Activated CD4-positive, alpha-beta memory T cell treated with anti-CD3 and anti-CD28 coated beads, Interleukin-2, amount 10 ng/mL, durations not matched to agents 7 days and 5 days (primary cell): ENCODE measurements at regions not wholly inside any gene's neighbourhood (a gene's known extent, or its start where the extent isn't known, plus 50 kb on each side); places are given as distances from the start of the nearest gene placed in this dataset.
"Not testable (repeated sequence)": the region's sequence is repeated elsewhere in the genome, so short reads cannot be mapped to it uniquely, and the experiment has no call there.

Experiments
- CTCF ChIA-PET: fragments of 350-600 bp; sonication (Branson Sonifier 250); formaldehyde crosslinking; loops from one replicate; lab custom pipeline; 2021; ENCODE audit warnings: antibody characterized with exemption, inconsistent platforms; lab: Charles Lee
- POLR2A ChIA-PET: fragments of 350-600 bp; sonication (Branson Sonifier 250); formaldehyde crosslinking; loops from one replicate; lab custom pipeline; 2021; ENCODE audit warnings: antibody characterized with exemption; lab: Charles Lee
- DNase-seq: peaks from one replicate; pipeline ENCODE4 v3.0.0-alpha.2; 2020
- H3K27ac Mint-ChIP-seq: one replicate; pipeline ENCODE4 v1.8.0; 2021; ENCODE audit warnings: mild to moderate bottlenecking, mixed read lengths
- H3K27me3 Mint-ChIP-seq: one replicate; pipeline ENCODE4 v1.8.0; 2021; ENCODE audit warnings: mixed read lengths
- H3K36me3 Mint-ChIP-seq: one replicate; pipeline ENCODE4 v1.8.0; 2021; ENCODE audit warnings: low read depth, mixed read lengths
- H3K4me1 Mint-ChIP-seq: one replicate; pipeline ENCODE4 v1.8.0; 2021; ENCODE audit warnings: mixed read lengths
- H3K4me3 Mint-ChIP-seq: one replicate; pipeline ENCODE4 v1.8.0; 2021; ENCODE audit warnings: mild to moderate bottlenecking, mixed read lengths
- H3K9me3 Mint-ChIP-seq: one replicate; pipeline ENCODE4 v1.8.0; 2021; ENCODE audit warnings: mixed read lengths

GRCh38 chr2:72026819-72027425 lies 120.7 kb downstream of the CYP26B1 start:
- no peaks in the 10 kb centered on the region for H3K9me3 Mint-ChIP-seq
- H3K4me3 Mint-ChIP-seq, result no peak overlapping the region
- no peaks in the 10 kb centered on the region for H3K27me3 Mint-ChIP-seq
- no peak for DNase-seq
- CTCF ChIA-PET, result no interaction called here
- no peaks in the 10 kb centered on the region for H3K36me3 Mint-ChIP-seq
- H3K4me1 Mint-ChIP-seq, result no peaks in the 10 kb centered on the region
- no peak overlapping the region for H3K27ac Mint-ChIP-seq
- POLR2A ChIA-PET, result no interaction called here

- ChIA-PET CTCF (no interaction called here), POLR2A (no interaction called here)
- Mint-ChIP-seq H3K27ac (no peak overlapping the region), H3K4me3 (no peak overlapping the region), H3K9me3 (no peaks in the 10 kb centered on the region), H3K4me1 (no peaks in the 10 kb centered on the region), H3K36me3 (no peaks in the 10 kb centered on the region), H3K27me3 (no peaks in the 10 kb centered on the region)
- DNase-seq, result peak; percentile 9
These were observed 123.0 kb downstream of the CYP26B1 start for GRCh38 chr2:72024451-72025175.

- H3K4me1 Mint-ChIP-seq, result no peaks in the 10 kb centered on the region
- DNase-seq, result no peak
- no peak overlapping the region for H3K4me3 Mint-ChIP-seq
- H3K36me3 Mint-ChIP-seq, result no peaks in the 10 kb centered on the region
- no peaks in the 10 kb centered on the region for H3K27me3 Mint-ChIP-seq
- CTCF ChIA-PET, result no interaction called here
- H3K27ac Mint-ChIP-seq, result no peak overlapping the region
- POLR2A ChIA-PET, result no interaction called here
- no peaks in the 10 kb centered on the region for H3K9me3 Mint-ChIP-seq
These were observed 123.8 kb downstream of the CYP26B1 start for GRCh38 chr2:72023678-72024390.

GRCh38 chr2:72021371-72021770 lies 126.3 kb downstream of the CYP26B1 start:
- H3K4me3 Mint-ChIP-seq, H3K36me3 Mint-ChIP-seq, H3K4me1 Mint-ChIP-seq, POLR2A ChIA-PET, H3K9me3 Mint-ChIP-seq, H3K27me3 Mint-ChIP-seq, H3K27ac Mint-ChIP-seq, CTCF ChIA-PET, DNase-seq: not testable (repeated sequence)

- CTCF ChIA-PET, result no interaction called here
- H3K4me3 Mint-ChIP-seq, result no peak overlapping the region
- no peaks in the 10 kb centered on the region for H3K27me3 Mint-ChIP-seq
- no peaks in the 10 kb centered on the region for H3K36me3 Mint-ChIP-seq
- H3K27ac Mint-ChIP-seq, result no peak overlapping the region
- H3K4me1 Mint-ChIP-seq, result no peaks in the 10 kb centered on the region
- no peak for DNase-seq
- H3K9me3 Mint-ChIP-seq, result no peaks in the 10 kb centered on the region
- POLR2A ChIA-PET, result no interaction called here
These were observed 132.4 kb downstream of the CYP26B1 start for GRCh38 chr2:72015266-72015665.

GRCh38 chr2:72014831-72015230 lies 132.8 kb downstream of the CYP26B1 start:
- H3K4me1 Mint-ChIP-seq, result no peaks in the 10 kb centered on the region
- ChIA-PET POLR2A (no interaction called here), CTCF (no interaction called here)
- no peak overlapping the region for H3K4me3 Mint-ChIP-seq
- DNase-seq, result no peak
- no peaks in the 10 kb centered on the region for H3K9me3 Mint-ChIP-seq
- no peaks in the 10 kb centered on the region for H3K36me3 Mint-ChIP-seq
- H3K27ac Mint-ChIP-seq, result no peak overlapping the region
- no peaks in the 10 kb centered on the region for H3K27me3 Mint-ChIP-seq

- no peak for DNase-seq
- ChIA-PET POLR2A (no interaction called here), CTCF (no interaction called here)
- Mint-ChIP-seq H3K36me3 (no peaks in the 10 kb centered on the region), H3K4me1 (no peaks in the 10 kb centered on the region), H3K9me3 (no peaks in the 10 kb centered on the region), H3K27me3 (no peaks in the 10 kb centered on the region), H3K4me3 (no peak overlapping the region), H3K27ac (no peak overlapping the region)
These were observed 133.9 kb downstream of the CYP26B1 start for GRCh38 chr2:72013726-72014125.

- Mint-ChIP-seq H3K4me3 (no peak overlapping the region), H3K27ac (no peak overlapping the region), H3K9me3 (no peaks in the 10 kb centered on the region), H3K4me1 (no peaks in the 10 kb centered on the region), H3K27me3 (no peaks in the 10 kb centered on the region), H3K36me3 (no peaks in the 10 kb centered on the region)
- DNase-seq, result no peak
- POLR2A ChIA-PET, result no interaction called here
- CTCF ChIA-PET, result no interaction called here
These were observed 134.6 kb downstream of the CYP26B1 start for GRCh38 chr2:72012886-72013574.

- POLR2A ChIA-PET, result no interaction called here
- Mint-ChIP-seq H3K36me3 (no peaks in the 10 kb centered on the region), H3K9me3 (no peaks in the 10 kb centered on the region), H3K4me1 (no peaks in the 10 kb centered on the region), H3K4me3 (no peak overlapping the region), H3K27me3 (no peaks in the 10 kb centered on the region), H3K27ac (no peak overlapping the region)
- no peak for DNase-seq
- CTCF ChIA-PET, result no interaction called here
These were observed 135.9 kb downstream of the CYP26B1 start for GRCh38 chr2:72011791-72012190.

- Mint-ChIP-seq H3K4me1 (no peaks in the 10 kb centered on the region), H3K4me3 (no peak overlapping the region), H3K36me3 (no peaks in the 10 kb centered on the region), H3K27me3 (no peaks in the 10 kb centered on the region), H3K27ac (no peak overlapping the region), H3K9me3 (no peaks in the 10 kb centered on the region)
- ChIA-PET POLR2A (no interaction called here), CTCF (no interaction called here)
- DNase-seq, result no peak
These were observed 136.3 kb downstream of the CYP26B1 start for GRCh38 chr2:72011370-72011689.

GRCh38 chr2:72010647-72011369 lies 136.9 kb downstream of the CYP26B1 start:
- Mint-ChIP-seq H3K9me3 (no peaks in the 10 kb centered on the region), H3K36me3 (no peaks in the 10 kb centered on the region), H3K27me3 (no peaks in the 10 kb centered on the region), H3K4me1 (no peaks in the 10 kb centered on the region), H3K27ac (no peak overlapping the region), H3K4me3 (no peak overlapping the region)
- ChIA-PET CTCF (no interaction called here), POLR2A (no interaction called here)
- no peak for DNase-seq

GRCh38 chr2:72008608-72009007 lies 139.1 kb downstream of the CYP26B1 start:
- no peak overlapping the region for H3K27ac Mint-ChIP-seq
- H3K36me3 Mint-ChIP-seq, result no peaks in the 10 kb centered on the region
- no peaks in the 10 kb centered on the region for H3K9me3 Mint-ChIP-seq
- H3K27me3 Mint-ChIP-seq, result no peaks in the 10 kb centered on the region
- no peak for DNase-seq
- H3K4me1 Mint-ChIP-seq, result no peaks in the 10 kb centered on the region
- no peak overlapping the region for H3K4me3 Mint-ChIP-seq
- ChIA-PET POLR2A (no interaction called here), CTCF (no interaction called here)

GRCh38 chr2:72007402-72007801 lies 140.3 kb downstream of the CYP26B1 start:
- no peaks in the 10 kb centered on the region for H3K9me3 Mint-ChIP-seq
- CTCF ChIA-PET, result no interaction called here
- no peak overlapping the region for H3K4me3 Mint-ChIP-seq

More at GRCh38 chr2:72007402-72007801, 140.3 kb downstream of the CYP26B1 start:
- no peak overlapping the region for H3K27ac Mint-ChIP-seq
- DNase-seq, result no peak
- POLR2A ChIA-PET, result no interaction called here
- H3K36me3 Mint-ChIP-seq, result no peaks in the 10 kb centered on the region
- no peaks in the 10 kb centered on the region for H3K4me1 Mint-ChIP-seq
- no peaks in the 10 kb centered on the region for H3K27me3 Mint-ChIP-seq
